DMS53 (cell line): ENCODE measurements at regions not wholly inside any gene's neighbourhood (a gene's known extent, or its start where the extent isn't known, plus 50 kb on each side); places are given as distances from the start of the nearest gene placed in this dataset.
A peak's percentile ranks its signal among the peaks of the same experiment; 100 is the strongest.
"Not testable (repeated sequence)": the region's sequence is repeated elsewhere in the genome, so short reads cannot be mapped to it uniquely, and the experiment has no call there.

Experiments
- DNase-seq: peaks from one replicate; lab custom pipeline; 2025; lab: John Stamatoyannopoulos, UW

GRCh38 chr1:94362466-94363058 lies 55.6 kb upstream of the ABCD3 start:
- no peak for DNase-seq

GRCh38 chr1:94358630-94359599 lies 59.3 kb upstream of the ABCD3 start:
- DNase-seq, result no peak

- no peak for DNase-seq
These were observed 60.5 kb upstream of the ABCD3 start for GRCh38 chr1:94357661-94358060.

- DNase-seq, result no peak
These were observed 62.7 kb upstream of the ABCD3 start for GRCh38 chr1:94355485-94355980.

GRCh38 chr1:94351481-94351880 lies 66.7 kb upstream of the ABCD3 start:
- DNase-seq, result no peak

- no peak for DNase-seq
These were observed 67.8 kb upstream of the ABCD3 start for GRCh38 chr1:94350350-94350924.

- DNase-seq, result no peak
These were observed 68.3 kb upstream of the ABCD3 start for GRCh38 chr1:94349853-94350252.

GRCh38 chr1:94348386-94348785 lies 69.8 kb upstream of the ABCD3 start:
- not testable (repeated sequence) for DNase-seq

GRCh38 chr1:94345148-94345721 lies 73.0 kb upstream of the ABCD3 start:
- DNase-seq, result no peak

GRCh38 chr1:94342416-94342815 lies 75.8 kb upstream of the ABCD3 start:
- DNase-seq, result no peak

- no peak for DNase-seq
These were observed 78.8 kb upstream of the ABCD3 start for GRCh38 chr1:94339206-94339927.

GRCh38 chr1:94336991-94337390 lies 81.2 kb upstream of the ABCD3 start:
- DNase-seq, result no peak

- DNase-seq, result peak; percentile 98
These were observed 82.2 kb upstream of the ABCD3 start for GRCh38 chr1:94335950-94336349.

GRCh38 chr1:94335447-94335846 lies 82.7 kb upstream of the ABCD3 start:
- no peak for DNase-seq

GRCh38 chr1:94334764-94335163 lies 83.4 kb upstream of the ABCD3 start:
- DNase-seq, result no peak

- peak; percentile 94 for DNase-seq
These were observed 85.2 kb upstream of the ABCD3 start for GRCh38 chr1:94332952-94333351.

- peak; percentile 49 for DNase-seq
These were observed 85.7 kb upstream of the ABCD3 start for GRCh38 chr1:94332516-94332915.

- peak; percentile 29 for DNase-seq
These were observed 88.2 kb upstream of the ABCD3 start for GRCh38 chr1:94329986-94330385.

GRCh38 chr1:94329276-94329675 lies 88.9 kb upstream of the ABCD3 start:
- no peak for DNase-seq

GRCh38 chr1:94327001-94327690 lies 89.8 kb upstream of the ARHGAP29 start:
- no peak for DNase-seq

- no peak for DNase-seq
These were observed 88.9 kb upstream of the ARHGAP29 start for GRCh38 chr1:94326329-94326728.
